ENCODE measurements at regions not wholly inside any gene's neighbourhood (a gene's known extent, or its start where the extent isn't known, plus 50 kb on each side); places are given as distances from the start of the nearest gene placed in this dataset.

DNA sequence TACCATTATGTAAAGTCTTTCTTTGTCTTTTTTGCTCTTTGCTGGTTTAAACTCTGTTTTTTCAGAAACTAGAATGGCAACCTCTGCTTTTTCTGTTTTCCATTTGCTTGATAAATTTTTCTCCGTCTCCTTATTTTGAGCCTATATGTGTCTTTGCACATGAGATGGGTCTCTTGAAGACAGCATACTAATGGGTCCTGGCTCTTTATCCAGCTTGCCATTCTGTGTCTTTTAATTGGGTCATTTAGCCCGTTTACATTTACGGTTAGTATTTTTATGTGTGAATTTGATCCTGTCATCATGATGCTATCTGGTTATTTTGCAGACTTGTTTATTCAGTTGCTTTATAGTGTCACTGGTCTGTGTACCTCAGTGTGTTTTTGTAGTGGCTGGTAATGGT is 207.9 kb upstream of the TMEM260 start:
- no peak for DNase-seq (ENCODE audit: low read depth)
- H3K4me3 ChIP-seq (ENCODE audit: low read depth, low read length) = no peak overlapping the region
- no peak for TF ChIP-seq CTCF (conservative IDR thresholded peaks at IDR 0.05; ENCODE audit: low read depth, low read length)

- no peak overlapping the region for H3K4me3 ChIP-seq (ENCODE audit: low read depth, low read length)
- TF ChIP-seq CTCF (conservative IDR thresholded peaks at IDR 0.05; ENCODE audit: low read depth, low read length) = no peak
- no peak for DNase-seq (ENCODE audit: low read depth)
Observed at GRCh38 chr14:56374421-56374820, 205.2 kb upstream of the TMEM260 start.

GRCh38 chr14:56378046-56378445 is 201.6 kb upstream of the TMEM260 start:
- DNase-seq (ENCODE audit: low read depth) = no peak
- H3K4me3 ChIP-seq (ENCODE audit: low read depth, low read length) = no peak overlapping the region
- no peak for TF ChIP-seq CTCF (conservative IDR thresholded peaks at IDR 0.05; ENCODE audit: low read depth, low read length)

DNA sequence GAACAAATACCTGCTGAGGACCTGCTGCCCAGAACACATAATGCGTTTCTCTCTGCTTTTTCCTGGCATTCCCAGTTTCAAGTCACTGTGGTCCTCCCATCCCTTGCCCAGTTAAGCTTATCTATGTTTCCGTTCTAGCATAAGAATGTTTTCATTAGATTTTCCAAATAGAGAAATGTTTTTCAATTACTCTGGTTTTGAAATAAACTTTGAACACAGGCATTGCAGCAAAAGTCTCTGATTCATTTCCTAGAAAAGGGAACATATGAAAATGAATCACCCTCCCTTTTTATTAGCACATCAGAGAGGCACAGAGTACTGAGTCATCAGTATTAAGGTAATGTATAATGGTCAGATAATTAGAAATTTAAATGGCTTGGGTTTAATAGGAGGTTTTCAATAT is 201.1 kb upstream of the TMEM260 start:
- TF ChIP-seq CTCF (conservative IDR thresholded peaks at IDR 0.05; ENCODE audit: low read depth, low read length) = no peak
- no peak for DNase-seq (ENCODE audit: low read depth)
- no peak overlapping the region for H3K4me3 ChIP-seq (ENCODE audit: low read depth, low read length)

DNA sequence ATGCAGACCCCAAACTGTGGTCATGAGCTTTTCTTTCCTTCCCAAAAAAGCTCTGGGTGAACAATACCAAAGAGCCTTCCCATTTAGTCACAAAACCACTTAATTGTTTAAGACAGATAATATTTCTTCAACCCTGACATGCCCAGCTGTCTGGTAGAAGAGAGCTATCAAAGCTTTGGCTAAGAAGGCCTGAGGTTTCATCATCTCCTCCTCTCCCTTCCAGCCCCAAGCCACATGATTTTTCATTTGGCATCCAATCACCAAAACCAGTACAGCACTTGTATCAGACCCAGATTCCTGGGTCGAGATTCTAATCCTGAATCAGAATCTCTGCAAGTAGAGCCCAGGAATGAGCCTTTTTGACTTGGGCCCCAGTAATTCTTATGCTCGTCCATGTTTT is 199.6 kb upstream of the TMEM260 start:
- TF ChIP-seq CTCF (conservative IDR thresholded peaks at IDR 0.05; ENCODE audit: low read depth, low read length) = no peak
- H3K4me3 ChIP-seq (ENCODE audit: low read depth, low read length) = no peak overlapping the region
- DNase-seq (ENCODE audit: low read depth) = no peak

GRCh38 chr14:56386024-56386423 is 193.6 kb upstream of the TMEM260 start:
- TF ChIP-seq CTCF (conservative IDR thresholded peaks at IDR 0.05; ENCODE audit: low read depth, low read length) = no peak
- no peak for DNase-seq (ENCODE audit: low read depth)
- H3K4me3 ChIP-seq (ENCODE audit: low read depth, low read length) = no peak overlapping the region

GRCh38 chr14:56390859-56391258 is 188.7 kb upstream of the TMEM260 start:
- no peak for DNase-seq (ENCODE audit: low read depth)

More at GRCh38 chr14:56390859-56391258, 188.7 kb upstream of the TMEM260 start:
- H3K4me3 ChIP-seq (ENCODE audit: low read depth, low read length) = no peak overlapping the region
- TF ChIP-seq CTCF (conservative IDR thresholded peaks at IDR 0.05; ENCODE audit: low read depth, low read length) = peak; percentile 24
